ENCODE measurements at regions not wholly inside any gene's neighbourhood (a gene's known extent, or its start where the extent isn't known, plus 50 kb on each side); places are given as distances from the start of the nearest gene placed in this dataset.
"Not testable (repeated sequence)": the region's sequence is repeated elsewhere in the genome, so short reads cannot be mapped to it uniquely, and the experiment has no call there.

DNA sequence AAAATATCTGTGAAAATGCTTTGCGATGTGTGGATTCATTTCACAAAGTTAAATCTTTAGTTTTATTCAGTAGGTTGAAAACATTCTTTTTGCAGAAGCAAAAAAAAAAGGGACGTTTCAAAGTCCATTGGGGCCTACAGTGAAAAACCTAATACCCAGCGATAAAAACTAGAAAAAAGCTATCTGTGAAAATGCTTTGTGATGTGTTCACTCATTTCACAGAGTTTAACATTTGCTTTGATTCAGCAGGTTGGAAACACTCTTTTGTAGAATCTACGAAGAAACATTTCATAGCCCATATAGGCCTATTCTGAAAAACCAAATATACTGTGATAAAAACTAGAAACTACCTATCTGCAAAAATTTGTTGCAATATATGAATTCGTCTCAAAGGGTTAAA is 113.6 kb upstream of the WSB1 start:
- intact Hi-C loops (cut with DNase I): no loop called here
- DNase-seq (ENCODE audit: low spot score) (no peak), ATAC-seq (no peak)

DNA sequence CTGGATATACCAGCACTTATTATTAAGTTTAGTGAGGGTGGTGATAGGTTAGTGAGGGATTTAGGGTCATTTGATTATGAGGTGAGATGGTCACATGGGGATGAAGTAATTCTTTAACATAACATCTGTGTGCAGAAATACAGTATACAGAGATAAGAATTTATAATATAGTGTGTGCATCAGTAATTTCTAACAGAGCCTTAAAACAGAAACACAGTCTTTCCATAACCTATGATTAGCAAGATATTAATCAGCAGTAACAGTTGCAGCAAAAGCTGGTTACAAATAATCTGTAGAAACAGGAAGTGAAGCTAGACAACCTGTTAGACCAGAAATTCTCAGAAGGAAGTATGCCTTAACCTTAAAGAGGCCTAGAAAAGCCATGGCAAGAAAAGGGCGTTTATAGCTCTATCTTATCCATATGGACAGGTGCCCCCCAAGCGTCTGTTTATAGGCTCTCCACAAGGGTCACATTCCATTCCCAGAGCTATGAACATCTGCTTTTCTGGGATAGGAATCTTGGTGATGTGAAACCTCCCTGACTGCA is 112.5 kb upstream of the WSB1 start:
- ATAC-seq; DNase-seq (ENCODE audit: low spot score); intact Hi-C loops (cut with DNase I): not testable (repeated sequence)

DNA sequence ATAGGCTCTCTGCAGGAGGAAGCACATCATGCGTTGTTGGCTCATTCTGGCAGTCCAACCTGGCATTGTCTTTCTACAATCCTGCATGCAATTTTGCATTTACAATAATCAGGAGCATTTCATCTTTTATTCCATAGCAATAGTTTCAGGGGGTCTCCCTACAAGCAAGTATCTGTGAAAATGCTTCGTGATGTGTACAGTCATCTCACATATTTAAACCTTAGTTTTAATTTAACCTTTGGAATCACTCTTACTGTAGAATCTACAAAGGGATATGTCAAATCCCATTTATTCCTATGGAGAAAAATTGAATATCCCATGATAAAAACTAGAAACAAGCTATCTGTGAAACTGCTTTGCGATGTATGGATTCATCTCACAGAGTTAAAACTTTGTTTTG is 112.0 kb upstream of the WSB1 start:
- DNase-seq (ENCODE audit: low spot score): no peak
- intact Hi-C loops (cut with DNase I): no loop called here
- ATAC-seq: no peak

DNA sequence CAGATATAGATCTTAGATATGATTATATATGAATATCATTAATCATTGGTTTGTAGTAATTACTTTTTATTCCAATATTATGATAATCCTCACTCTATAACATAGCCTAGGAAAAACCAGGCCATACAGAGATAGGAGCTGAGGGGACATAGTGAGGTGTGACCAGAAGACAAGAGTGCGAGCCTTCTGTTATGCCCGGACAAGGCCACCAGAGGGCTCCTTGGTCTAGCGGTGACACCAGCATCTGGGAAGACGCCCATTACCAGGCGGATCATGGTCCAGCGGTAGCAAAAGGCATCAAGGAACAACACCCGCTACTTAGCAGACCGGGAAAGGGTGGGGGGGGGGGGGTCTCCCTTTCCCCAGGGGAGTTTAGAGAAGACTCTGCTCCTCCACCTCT is 96.4 kb upstream of the WSB1 start:
- intact Hi-C loops (cut with DNase I); DNase-seq (ENCODE audit: low spot score): not testable (repeated sequence)

DNA sequence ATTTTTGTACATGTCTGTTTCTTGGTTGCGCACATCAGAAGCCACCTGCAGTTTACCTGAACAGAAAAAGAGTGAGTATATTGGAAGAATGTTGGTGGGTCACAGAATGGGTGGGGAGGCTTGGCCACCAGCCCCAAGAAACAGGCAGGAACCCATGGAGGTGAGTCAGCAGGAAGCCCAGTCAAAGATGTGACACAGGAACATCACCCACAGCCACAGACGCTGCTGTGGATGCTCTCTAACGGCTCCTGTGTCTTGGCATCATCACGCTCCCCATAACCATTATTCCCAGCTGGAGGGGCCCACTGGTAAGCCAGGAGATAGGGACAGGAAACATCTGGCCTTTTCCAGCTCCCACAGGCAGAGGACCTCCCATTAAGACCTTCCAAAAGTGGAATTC is 94.0 kb upstream of the WSB1 start:
- ATAC-seq: no peak

More for the DNA sequence above, 96.4 kb upstream of the WSB1 start:
- not testable (repeated sequence) for ATAC-seq

DNA sequence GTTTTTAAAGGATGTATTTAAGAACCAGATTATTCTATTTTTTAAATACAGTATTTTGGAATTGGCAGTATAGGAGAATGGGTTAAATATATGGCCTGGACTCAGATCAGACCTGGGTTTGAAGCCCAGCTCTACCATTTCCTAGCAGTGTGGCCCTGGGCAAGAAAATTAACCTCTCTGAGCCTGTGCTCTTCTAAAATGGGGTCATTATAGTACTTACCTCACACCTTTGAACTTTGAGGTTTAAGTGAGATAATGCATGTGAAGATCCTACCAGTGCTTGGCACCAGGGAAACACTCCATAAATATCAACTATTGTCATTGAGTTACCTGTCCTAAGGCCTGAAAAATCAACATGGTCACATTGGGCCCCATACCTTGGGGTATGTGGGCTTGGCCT is 93.4 kb upstream of the WSB1 start:
- intact Hi-C loops (cut with DNase I): no loop called here
- DNase-seq (ENCODE audit: low spot score): no peak
- ATAC-seq: no peak

More for the DNA sequence above, 94.0 kb upstream of the WSB1 start:
- intact Hi-C loops (cut with DNase I): no loop called here
- no peak for DNase-seq (ENCODE audit: low spot score)

DNA sequence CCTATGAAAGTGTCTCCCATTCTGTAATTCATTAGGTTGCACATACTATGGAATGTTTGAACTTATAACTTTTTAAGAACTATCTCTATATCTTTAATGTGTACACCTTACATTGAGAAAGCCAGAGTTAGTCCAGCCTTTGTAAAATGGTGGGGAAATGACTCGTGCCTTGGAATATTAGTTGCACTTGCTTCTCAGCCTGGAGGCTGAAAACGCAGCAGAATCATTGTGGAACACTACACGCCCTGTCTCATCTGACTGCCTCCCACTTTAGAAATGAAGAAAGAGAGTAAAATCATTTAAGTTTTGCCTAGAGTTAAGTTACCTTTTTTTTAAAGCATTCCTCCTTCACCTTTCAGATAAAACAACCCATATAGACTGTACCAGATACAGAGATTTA is 90.7 kb upstream of the WSB1 start:
- DNase-seq (ENCODE audit: low spot score): no peak
- ATAC-seq: no peak
- intact Hi-C loops (cut with DNase I): no loop called here

DNA sequence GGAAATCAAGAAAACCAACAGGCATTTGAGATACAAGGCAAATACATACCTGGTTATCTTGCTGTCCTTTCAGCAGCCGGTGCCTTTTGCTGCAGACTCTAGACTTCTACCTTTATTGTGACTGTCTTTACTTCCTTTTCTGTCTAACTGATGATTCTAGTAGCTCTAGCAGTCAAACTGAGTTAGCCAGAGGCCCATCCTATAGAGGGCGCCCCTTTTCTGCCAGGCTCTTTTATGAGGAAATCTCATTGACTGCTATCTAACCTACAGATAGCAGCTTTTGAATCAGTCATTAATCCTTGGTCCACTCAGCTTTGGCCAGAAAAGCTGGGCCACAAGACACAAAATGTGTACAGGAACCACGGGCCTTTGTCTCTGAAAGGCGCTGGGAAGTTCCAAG is 87.5 kb upstream of the WSB1 start:
- DNase-seq (ENCODE audit: low spot score) (no peak), ATAC-seq (no peak)
- intact Hi-C loops (cut with DNase I): no loop called here

DNA sequence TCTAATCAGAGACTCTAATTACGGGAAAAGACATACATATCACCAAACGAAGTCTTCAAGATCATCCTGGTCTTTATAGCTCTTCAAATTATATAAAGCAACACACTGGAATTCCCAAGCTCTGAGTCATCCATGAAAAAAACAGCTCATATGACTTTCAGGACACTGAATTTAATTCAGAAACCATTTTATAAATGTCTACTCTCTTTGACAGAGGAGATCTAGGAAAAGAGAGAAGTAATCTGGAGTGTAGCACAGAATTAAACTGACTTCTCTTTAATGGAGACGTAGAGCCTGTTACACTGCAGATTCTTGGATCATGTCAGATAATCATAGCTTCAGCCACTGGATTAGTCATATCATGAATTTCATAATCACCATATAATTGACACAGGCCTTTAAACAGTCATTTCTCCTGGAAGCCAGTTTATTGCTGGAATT is 86.8 kb upstream of the WSB1 start:
- DNase-seq (ENCODE audit: low spot score) (no peak), ATAC-seq (no peak)
- intact Hi-C loops (cut with DNase I): no loop called here

DNA sequence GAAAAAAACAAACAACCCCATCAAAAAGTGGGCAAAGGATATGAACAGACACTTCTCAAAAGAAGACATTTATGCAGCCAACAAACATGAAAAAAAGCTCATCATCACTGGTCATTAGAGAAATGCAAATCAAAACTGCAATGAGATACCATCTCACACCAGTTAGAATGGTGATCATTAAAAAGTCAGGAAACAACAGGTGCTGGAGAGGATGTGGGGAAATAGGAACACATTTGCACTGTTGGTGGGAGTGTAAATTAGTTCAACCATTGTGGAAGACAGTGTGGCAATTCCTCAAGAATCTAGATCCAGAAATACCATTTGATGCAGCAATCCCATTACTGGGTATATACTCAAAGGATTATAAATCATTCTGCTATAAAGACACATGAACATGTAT is 85.5 kb upstream of the WSB1 start:
- DNase-seq (ENCODE audit: low spot score); intact Hi-C loops (cut with DNase I); ATAC-seq: not testable (repeated sequence)

DNA sequence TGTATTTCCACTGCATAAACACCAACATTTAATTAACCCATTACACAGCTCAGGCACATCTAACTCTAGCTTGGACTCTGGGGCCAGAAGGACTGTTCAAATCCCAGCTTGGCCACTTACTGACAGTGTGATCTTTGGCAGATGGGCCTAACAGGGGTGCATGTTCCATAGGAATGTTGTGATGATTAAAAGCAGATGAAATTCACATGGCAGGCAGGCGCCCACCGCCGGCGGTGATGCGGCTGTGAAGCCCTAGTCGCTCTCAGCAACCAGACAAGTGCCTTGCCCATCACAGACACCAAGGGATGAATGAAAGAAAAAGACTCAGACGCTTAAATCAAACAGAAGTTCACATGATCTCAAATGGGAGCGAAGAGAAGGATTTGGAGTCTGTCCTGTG is 84.6 kb upstream of the WSB1 start:
- no peak for ATAC-seq

DNA sequence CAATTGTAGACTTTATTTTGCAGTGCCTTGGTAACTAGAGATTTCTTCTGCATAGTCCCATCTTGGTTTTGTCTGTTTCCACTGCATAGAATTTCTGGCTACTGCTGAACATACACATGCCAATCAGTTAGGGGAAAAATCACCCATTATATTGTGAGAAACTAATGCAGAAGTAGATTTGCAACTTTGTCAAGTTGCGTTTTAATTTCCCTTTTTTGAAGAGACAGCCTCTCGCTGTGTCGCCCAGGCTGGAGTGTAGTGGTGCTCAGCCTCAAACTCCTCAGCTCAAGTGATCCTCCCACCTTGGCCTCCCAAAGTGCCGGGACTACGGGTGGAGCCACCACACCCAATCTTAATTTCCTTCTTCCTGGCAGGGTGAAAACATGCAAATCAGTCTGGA is 83.1 kb upstream of the WSB1 start:
- intact Hi-C loops (cut with DNase I); ATAC-seq; DNase-seq (ENCODE audit: low spot score): not testable (repeated sequence)

More for the DNA sequence above, 84.6 kb upstream of the WSB1 start:
- intact Hi-C loops (cut with DNase I): no loop called here
- DNase-seq (ENCODE audit: low spot score): no peak

DNA sequence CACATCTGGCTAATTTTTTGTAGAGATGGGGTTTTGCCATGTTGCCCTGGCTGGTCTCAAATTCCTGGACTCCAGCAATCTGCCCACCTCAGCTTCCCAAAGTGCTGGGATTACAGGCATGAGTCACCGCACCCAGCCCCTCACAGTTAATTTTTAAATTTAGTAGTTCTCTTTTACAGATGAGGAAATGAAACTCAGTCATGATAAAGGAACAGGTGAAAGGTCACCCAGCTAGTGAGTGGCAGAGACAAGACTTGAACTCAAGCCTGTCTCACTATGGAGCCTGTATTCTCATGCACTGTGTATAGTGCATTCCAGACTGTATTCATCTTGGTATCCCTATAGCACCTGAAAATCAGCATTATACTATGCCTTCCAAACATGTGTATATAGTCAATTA is 77.1 kb upstream of the WSB1 start:
- DNase-seq (ENCODE audit: low spot score) (no peak), ATAC-seq (no peak)
- intact Hi-C loops (cut with DNase I): no loop called here

DNA sequence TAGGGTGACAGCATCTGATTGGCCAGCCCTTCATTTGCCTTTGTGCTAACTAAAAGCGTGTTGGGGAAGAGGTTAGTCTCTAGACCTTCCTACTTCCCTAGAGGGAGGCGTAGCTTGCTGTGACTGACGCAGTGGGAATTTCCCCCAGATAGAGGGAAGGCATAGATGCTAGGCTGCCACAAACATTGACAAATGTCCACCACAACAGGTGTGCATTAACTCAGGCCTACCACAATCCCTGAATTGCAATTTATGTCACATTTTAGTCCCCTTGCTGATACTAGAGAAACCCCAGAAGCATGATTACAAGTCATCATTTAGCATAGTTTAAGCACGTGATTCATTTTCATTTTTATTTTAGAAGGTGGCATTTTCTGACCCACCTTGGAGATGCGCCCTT is 76.3 kb upstream of the WSB1 start:
- peak; percentile 60 for ATAC-seq
- intact Hi-C loops (cut with DNase I): no loop called here
- no peak for DNase-seq (ENCODE audit: low spot score)

DNA sequence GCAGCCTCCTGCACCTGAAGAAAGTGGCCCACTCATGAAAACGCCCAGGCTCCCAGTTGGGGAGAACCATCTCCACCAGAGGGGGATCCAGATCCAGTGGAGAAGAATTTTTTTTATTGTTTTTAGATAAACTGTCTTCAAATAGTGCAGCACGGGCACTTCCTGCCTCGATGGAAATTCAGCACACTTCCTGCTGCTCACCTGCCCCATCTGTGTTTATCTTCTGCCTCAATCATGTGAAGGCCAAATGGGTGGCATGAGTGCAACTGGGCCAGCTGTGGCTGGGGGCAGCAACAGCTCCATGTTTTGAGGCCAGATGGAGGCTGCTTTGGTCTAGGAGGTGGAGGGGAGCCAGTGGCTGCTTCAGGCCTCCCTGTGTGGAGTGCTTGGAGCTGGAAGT is 75.9 kb upstream of the WSB1 start:
- no peak for ATAC-seq
- intact Hi-C loops (cut with DNase I): no loop called here
- no peak for DNase-seq (ENCODE audit: low spot score)

DNA sequence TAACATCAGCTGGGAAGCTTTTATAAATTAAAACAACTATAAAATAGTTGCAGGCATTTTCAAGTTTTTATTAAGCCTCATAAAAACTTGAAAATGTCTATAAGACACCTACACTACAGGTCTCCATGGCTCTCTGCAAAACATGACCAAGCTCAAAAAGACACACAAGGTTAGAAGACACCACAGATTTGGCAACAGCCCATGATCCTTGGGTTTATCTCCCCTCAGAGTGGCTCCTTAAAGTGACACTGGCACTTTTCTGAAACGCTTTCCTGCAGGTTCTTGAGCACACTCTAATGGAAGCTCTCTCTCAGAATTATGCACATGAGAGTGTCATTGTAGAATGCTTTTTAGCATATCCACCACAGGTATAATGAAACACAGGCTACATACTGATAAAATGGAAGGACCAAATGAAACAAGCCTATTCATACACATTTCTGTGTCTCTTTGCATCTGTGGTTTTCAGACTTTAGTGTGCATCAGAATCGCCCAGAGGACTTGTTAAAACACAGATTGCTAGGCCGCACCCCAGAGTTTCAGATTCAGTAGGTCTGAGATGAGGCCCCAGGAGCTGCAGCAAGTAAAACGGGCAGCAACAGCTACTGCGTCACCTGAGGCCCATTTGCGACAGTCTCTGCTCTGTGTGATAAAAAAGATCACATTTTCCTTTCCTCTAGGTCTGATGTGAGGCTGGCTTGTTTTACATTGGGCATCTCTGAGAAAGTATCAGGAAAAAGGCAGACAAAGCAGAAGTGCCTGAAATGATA is 75.0 kb upstream of the WSB1 start:
- ATAC-seq (no peak), DNase-seq (ENCODE audit: low spot score) (no peak)
- intact Hi-C loops (cut with DNase I): no loop called here

DNA sequence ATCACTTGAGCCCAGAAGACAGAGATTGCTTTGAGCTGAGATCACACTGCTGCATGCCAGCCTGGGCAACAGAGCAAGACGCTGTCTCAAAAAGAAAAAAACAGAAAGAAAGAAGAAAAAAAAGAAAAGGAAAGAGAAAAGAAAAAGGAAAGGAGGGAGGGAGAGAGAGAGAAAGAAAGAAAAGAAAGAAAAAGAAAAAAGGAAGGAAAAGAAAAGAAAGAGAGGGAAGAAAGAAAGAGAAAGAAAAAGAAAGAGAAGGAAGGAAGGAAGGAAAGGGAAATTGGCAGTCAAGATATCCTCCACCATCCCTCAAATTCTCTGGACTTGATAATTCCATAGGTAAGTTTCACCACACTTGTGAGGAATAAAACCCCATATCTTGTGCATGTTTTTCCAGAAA is 71.4 kb upstream of the WSB1 start:
- DNase-seq (ENCODE audit: low spot score) (no peak), ATAC-seq (no peak)
- intact Hi-C loops (cut with DNase I): no loop called here

DNA sequence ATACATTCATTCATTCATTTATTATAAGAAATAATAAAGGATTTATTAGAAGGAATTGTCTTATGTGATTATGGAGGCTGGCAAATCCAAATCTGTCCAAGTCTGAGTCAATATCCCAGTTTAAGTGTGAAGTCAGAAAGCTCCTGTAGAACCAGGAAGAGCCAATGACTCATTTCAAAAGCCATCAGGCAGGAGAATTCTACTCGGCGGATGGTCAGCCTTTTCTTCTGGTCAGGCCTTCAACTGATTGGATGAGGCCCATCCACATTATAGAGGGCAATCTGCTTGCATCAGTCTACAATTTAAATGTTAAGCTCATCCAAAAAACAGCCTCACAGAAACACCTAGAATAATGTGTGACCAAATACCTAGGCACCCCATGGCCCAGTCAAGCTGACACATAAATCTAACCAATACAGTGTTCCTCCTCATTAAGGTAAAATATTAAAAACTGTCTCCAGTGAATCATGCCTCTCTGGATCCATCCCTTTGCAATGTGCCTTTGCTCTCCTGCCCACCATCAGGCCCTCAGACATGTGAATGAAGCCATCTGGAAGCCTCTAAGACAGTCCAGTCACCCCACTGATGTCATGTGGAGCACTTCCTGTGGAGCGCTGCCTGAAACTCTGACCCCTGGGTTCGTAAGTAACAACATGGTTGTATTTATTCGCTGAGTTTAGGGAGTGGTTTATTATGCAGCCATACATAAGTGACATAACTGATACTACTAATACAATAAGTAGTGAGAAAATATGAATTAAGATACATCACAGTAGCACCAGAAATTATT is 69.2 kb upstream of the WSB1 start:
- intact Hi-C loops (cut with DNase I): no loop called here
- DNase-seq (ENCODE audit: low spot score): no peak
- no peak for ATAC-seq

DNA sequence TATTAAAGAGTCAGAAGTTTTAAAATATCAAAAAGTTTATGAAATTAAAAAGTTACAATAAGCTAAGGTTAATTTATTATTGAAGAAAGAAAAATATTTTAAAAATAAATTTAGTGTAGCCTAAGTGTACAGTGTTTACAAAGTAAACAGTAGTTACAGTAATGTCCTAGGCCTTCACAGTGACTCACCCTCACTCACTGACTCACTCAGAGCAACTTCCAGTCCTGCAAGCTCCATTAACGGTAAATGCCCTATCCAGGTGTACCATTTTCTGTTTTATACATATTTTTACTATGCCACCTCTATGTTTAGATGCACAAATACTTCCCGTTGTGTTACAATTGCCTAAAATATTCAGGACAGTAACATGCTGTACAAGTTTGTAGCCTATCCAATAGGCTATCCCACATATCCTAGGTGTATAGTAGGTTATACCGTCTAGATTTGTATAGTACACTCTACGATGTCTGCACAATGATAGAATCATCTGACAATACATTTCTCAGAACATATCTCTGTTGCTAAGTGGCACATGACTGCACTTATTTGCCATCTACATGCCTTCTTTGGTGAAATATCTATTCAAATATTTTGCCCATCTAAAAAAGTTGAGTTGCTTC is 67.2 kb upstream of the WSB1 start:
- ATAC-seq (no peak), DNase-seq (ENCODE audit: low spot score) (no peak)
- intact Hi-C loops (cut with DNase I): no loop called here

DNA sequence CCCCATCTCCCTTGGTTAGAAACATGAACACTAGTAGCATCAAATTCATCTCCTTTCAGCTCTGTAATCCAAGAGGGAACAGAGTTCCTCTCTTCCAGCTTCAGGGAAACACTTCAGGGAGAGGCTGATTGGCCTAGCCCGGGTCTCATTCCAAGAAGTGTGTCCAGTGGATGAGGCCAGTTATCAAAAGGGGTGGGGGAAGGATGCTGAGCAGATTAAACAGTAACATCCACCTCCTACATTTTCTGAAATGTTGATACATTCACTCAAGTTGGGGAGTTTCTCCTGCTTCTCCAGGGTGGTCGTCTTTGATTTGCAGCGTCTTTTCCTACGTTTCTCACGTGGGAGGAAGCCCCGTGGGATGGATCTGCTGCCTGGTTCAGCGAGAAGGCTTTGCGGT is 62.9 kb upstream of the WSB1 start:
- intact Hi-C loops (cut with DNase I): no loop called here
- ATAC-seq: no peak
- no peak for DNase-seq (ENCODE audit: low spot score)

Measured in sciatic nerve (tissue), 2 donors.